Nephron (organoid): ENCODE measurements at regions not wholly inside any gene's neighbourhood (a gene's known extent, or its start where the extent isn't known, plus 50 kb on each side); places are given as distances from the start of the nearest gene placed in this dataset.

Experiments
- H3K27ac Mint-ChIP-seq, 3 experiments: 2 replicates each; pipeline ENCODE4 v1.8.0; 2020; ENCODE audit warnings: mixed read lengths in 3 of 3, mild to moderate bottlenecking in 2 of 3, moderate library complexity in 1 of 3
- H3K27me3 Mint-ChIP-seq: 2 replicates; pipeline ENCODE4 v1.8.0; 2021; ENCODE audit warnings: low read depth, mild to moderate bottlenecking, moderate library complexity, mixed read lengths
- H3K36me3 Mint-ChIP-seq: 2 replicates; pipeline ENCODE4 v1.8.0; 2020; ENCODE audit warnings: low read depth, mixed read lengths
- H3K4me1 Mint-ChIP-seq: 2 replicates; pipeline ENCODE4 v1.8.0; 2020; ENCODE audit warnings: mixed read lengths
- H3K4me3 Mint-ChIP-seq, 3 experiments: 2 replicates each; pipeline ENCODE4 v1.8.0; 2020; ENCODE audit warnings: mild to moderate bottlenecking in 3 of 3, mixed read lengths in 3 of 3, moderate library complexity in 2 of 3
- H3K9me3 Mint-ChIP-seq: 2 replicates; pipeline ENCODE4 v1.8.0; 2020; ENCODE audit warnings: mixed read lengths
- TF ChIP-seq, protein P1 (sequence below), 3 experiments: fragments of 200-600 bp; sonication (generic); IDR thresholded peaks; one replicate each; pipeline ENCODE4 v1.5.0; 2021; ENCODE audit warnings: antibody characterized with exemption in 3 of 3; ENCODE audit not compliant: unreplicated experiment in 3 of 3

DNA sequence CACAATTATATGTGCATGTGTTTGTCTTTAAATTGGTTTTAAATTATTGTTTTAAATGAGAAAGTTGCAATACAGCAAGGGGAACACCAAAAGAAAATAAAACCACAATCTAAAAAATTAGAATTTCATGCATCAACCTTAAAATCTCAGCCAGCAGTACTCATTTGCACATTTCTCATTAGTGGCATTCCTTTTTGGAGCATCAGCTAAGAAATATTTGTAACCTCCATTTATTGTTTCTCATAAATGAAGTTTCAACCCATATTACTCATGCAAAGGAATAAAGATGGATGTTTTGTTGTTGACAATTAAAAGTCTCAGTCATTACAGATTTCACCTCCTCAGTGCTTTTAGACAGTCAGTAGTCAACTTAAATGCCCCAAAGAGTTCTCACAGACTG is 160.1 kb downstream of the TBX15 start:
- Mint-ChIP-seq H3K27ac (no peak overlapping the region), H3K4me3 (no peak overlapping the region), H3K9me3 (peaks cover 19% of the 10 kb centered on the region), H3K4me1 (peaks cover 6% of the 10 kb centered on the region), H3K27me3 (no peaks in the 10 kb centered on the region), H3K36me3 (peaks cover 4% of the 10 kb centered on the region)
- TF ChIP-seq, protein P1, sequence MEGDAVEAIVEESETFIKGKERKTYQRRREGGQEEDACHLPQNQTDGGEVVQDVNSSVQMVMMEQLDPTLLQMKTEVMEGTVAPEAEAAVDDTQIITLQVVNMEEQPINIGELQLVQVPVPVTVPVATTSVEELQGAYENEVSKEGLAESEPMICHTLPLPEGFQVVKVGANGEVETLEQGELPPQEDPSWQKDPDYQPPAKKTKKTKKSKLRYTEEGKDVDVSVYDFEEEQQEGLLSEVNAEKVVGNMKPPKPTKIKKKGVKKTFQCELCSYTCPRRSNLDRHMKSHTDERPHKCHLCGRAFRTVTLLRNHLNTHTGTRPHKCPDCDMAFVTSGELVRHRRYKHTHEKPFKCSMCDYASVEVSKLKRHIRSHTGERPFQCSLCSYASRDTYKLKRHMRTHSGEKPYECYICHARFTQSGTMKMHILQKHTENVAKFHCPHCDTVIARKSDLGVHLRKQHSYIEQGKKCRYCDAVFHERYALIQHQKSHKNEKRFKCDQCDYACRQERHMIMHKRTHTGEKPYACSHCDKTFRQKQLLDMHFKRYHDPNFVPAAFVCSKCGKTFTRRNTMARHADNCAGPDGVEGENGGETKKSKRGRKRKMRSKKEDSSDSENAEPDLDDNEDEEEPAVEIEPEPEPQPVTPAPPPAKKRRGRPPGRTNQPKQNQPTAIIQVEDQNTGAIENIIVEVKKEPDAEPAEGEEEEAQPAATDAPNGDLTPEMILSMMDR (IDR thresholded peaks at IDR 0.05; ENCODE audit: unreplicated experiment in 3 of 3) = no peak

DNA sequence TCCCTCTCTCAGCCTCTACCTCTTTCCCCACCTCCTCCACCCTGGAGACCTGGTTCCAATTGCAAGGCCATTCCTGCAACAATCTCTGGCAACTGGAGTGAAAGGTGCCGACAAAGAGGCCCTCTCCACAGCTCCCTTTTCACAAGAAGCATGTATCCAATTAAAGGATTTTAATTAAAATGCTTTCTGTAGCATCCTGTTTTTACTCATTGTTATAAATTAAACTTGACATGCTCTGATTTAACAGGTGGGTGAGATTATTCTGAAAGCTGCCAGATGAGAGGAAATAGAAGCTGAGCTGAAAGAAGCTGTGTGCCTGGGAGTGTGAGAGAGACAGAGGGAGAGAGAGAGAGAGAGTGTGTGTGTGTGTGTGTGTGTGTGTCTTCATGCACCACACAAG is 160.5 kb downstream of the TBX15 start:
- Mint-ChIP-seq H3K4me3 (no peak overlapping the region), H3K9me3 (peaks cover 19% of the 10 kb centered on the region), H3K27me3 (no peaks in the 10 kb centered on the region), H3K4me1 (peaks cover 6% of the 10 kb centered on the region), H3K36me3 (peaks cover 4% of the 10 kb centered on the region), H3K27ac (no peak overlapping the region)
- TF ChIP-seq, protein P1 (IDR thresholded peaks at IDR 0.05; ENCODE audit: unreplicated experiment in 3 of 3) = no peak

DNA sequence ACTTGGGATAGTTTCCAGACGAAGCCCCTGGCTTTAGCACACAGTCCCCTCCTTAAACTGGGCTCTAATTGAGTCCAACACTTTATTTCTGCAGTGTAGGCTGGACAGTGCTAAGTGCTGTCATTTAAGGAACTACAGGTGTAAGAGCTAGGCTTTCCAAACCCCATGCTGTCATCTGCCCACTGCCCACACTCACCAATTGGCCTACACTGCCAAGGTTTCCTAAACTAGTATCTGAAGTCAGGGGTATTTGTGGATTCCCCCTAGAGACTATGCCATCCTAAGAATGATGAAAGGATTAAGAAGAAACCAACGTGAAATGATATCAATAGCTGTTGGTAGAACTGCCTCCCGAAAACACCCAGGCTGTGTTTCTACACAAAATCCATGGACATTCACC is 160.9 kb downstream of the TBX15 start:
- Mint-ChIP-seq H3K9me3 (peaks cover 15% of the 10 kb centered on the region), H3K36me3 (peaks cover 4% of the 10 kb centered on the region), H3K27ac (no peak overlapping the region), H3K4me3 (no peak overlapping the region), H3K4me1 (peaks cover 6% of the 10 kb centered on the region), H3K27me3 (no peaks in the 10 kb centered on the region)
- TF ChIP-seq, protein P1 (IDR thresholded peaks at IDR 0.05; ENCODE audit: unreplicated experiment in 3 of 3) = no peak

DNA sequence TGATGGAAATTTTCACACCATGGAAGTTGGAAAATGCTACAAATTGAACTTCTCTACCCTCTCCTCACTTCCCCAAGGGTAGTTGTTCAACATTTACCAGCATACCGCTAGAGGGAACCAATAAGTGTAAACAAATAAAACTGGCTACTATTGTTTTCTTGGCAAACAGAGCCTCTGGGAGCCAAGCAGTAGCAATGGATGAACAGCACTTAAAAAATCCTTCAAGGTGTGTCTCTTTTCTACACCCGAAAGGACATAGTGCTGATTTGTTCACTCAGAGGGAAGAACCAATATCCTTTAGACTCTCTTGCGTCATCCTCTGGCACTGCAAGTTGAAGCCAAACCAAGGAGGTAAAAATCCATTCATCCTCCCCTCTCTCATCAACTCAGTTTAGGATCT is 161.5 kb downstream of the TBX15 start:
- Mint-ChIP-seq H3K4me3 (no peak overlapping the region), H3K36me3 (peaks cover 4% of the 10 kb centered on the region), H3K9me3 (peaks cover 14% of the 10 kb centered on the region), H3K27me3 (no peaks in the 10 kb centered on the region), H3K4me1 (peaks cover 6% of the 10 kb centered on the region), H3K27ac (no peak overlapping the region)
- TF ChIP-seq, protein P1 (IDR thresholded peaks at IDR 0.05; ENCODE audit: unreplicated experiment in 3 of 3) = no peak

DNA sequence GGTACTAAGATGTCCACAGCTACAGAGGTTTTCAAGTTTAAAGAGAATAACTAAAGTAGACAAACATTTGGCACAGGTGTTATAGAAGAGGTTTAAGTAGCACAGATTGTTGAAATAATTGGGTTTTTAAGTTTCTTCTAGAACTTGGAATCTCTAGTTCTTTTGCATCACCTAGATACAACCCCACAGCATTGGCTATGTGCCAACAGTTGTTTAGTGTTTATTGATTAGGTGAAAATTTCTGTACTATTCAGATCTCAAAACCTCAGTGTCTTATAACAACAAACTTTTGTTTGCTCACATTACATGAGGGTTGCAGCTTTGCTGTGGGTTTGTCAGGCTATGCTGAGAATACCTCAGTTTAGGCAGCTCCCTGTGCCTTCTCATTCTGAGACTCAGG is 162.5 kb downstream of the TBX15 start:
- Mint-ChIP-seq H3K4me1 (peaks cover 6% of the 10 kb centered on the region), H3K4me3 (no peak overlapping the region), H3K27me3 (no peaks in the 10 kb centered on the region), H3K36me3 (peaks cover 3% of the 10 kb centered on the region), H3K9me3 (peaks cover 7% of the 10 kb centered on the region), H3K27ac (no peak overlapping the region)
- TF ChIP-seq, protein P1 (IDR thresholded peaks at IDR 0.05; ENCODE audit: unreplicated experiment in 3 of 3) = no peak

DNA sequence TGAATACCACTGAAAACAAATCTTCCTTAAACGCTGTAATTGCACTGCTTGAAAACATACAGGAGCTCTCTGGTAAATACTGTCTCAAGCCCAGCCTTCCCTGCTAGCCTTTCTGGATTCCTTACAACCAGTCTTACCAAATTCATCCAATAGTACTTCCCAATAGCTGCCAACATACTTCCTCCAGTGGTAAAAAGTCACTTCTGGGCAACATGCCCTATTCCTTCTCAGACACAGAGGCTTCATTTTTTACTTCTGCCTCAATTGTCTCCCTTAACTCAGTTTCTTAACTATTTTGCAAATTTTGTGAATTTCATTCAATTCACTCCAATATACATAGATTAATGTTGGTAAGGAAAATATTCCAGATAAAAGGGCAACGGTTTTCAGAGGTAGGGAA is 166.3 kb downstream of the TBX15 start:
- Mint-ChIP-seq H3K4me1 (peaks cover 6% of the 10 kb centered on the region), H3K36me3 (no peaks in the 10 kb centered on the region), H3K27ac (no peak overlapping the region), H3K4me3 (no peak overlapping the region), H3K27me3 (no peaks in the 10 kb centered on the region), H3K9me3 (no peaks in the 10 kb centered on the region)
- TF ChIP-seq, protein P1 (IDR thresholded peaks at IDR 0.05; ENCODE audit: unreplicated experiment in 3 of 3) = no peak
